ENCODE measurements at regions not wholly inside any gene's neighbourhood (a gene's known extent, or its start where the extent isn't known, plus 50 kb on each side); places are given as distances from the start of the nearest gene placed in this dataset.

- Histone ChIP-seq H3K36me3 (ENCODE audit: low read depth) (no peaks in the 10 kb centered on the region), H3K27ac (no peak overlapping the region), H3F3A (ENCODE audit: insufficient read depth, low read depth) (no peaks in the 10 kb centered on the region), H3K4me1 (replicated peaks; ENCODE audit: insufficient read depth) (no peaks in the 10 kb centered on the region), H3K9me2 (ENCODE audit: insufficient read depth) (no peaks in the 10 kb centered on the region), H2AFZ (no peak overlapping the region), H3K4me3 (no peak overlapping the region), H3K4me2 (no peak overlapping the region), H4K20me1 (ENCODE audit: insufficient read depth) (no peaks in the 10 kb centered on the region), H3K27me3 (ENCODE audit: insufficient read depth, low read depth) (no peaks in the 10 kb centered on the region), H3K79me2 (ENCODE audit: low read depth) (no peaks in the 10 kb centered on the region), H3K9me3 (ENCODE audit: insufficient read depth, low read depth) (no peaks in the 10 kb centered on the region)
- TF ChIP-seq, protein P1, sequence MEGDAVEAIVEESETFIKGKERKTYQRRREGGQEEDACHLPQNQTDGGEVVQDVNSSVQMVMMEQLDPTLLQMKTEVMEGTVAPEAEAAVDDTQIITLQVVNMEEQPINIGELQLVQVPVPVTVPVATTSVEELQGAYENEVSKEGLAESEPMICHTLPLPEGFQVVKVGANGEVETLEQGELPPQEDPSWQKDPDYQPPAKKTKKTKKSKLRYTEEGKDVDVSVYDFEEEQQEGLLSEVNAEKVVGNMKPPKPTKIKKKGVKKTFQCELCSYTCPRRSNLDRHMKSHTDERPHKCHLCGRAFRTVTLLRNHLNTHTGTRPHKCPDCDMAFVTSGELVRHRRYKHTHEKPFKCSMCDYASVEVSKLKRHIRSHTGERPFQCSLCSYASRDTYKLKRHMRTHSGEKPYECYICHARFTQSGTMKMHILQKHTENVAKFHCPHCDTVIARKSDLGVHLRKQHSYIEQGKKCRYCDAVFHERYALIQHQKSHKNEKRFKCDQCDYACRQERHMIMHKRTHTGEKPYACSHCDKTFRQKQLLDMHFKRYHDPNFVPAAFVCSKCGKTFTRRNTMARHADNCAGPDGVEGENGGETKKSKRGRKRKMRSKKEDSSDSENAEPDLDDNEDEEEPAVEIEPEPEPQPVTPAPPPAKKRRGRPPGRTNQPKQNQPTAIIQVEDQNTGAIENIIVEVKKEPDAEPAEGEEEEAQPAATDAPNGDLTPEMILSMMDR (conservative IDR thresholded peaks at IDR 0.05): no peak
- ChIA-PET POLR2A (ENCODE audit: unreplicated experiment) (no interaction called here), CTCF (no interaction called here)
- intact Hi-C loops (cut with micrococcal nuclease; ENCODE audit: unreplicated experiment): no loop called here
- DNase-seq: no peak
- no TSS peak for BruUV-seq (replicated peaks)
Observed at GRCh38 chr18:66316701-66317100, 287.2 kb downstream of the CDH19 start.

DNA sequence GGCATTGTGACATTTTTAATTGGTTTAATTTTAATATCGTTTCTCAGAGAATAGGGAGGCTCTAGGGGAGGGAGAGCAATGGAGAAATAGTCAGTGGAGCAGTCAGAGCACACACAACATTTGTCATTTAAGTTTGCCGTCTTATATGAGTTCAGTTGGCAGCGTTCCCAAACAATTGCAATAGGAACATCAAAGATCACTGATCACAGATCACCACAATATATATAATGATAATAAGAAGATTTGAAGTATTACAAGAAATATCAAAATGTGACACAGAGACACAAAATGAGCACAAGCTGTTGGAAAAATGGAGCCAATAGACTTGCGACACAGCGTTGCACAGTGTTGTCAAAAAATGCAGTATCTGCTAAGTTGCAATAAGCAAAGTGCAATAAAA, 303.7 kb downstream of the CDH19 start:
- no peak overlapping the region for H3K4me2 ChIP-seq
- no peaks in the 10 kb centered on the region for H3K36me3 ChIP-seq (ENCODE audit: low read depth)
- CTCF ChIA-PET: no interaction called here
- H3F3A ChIP-seq (ENCODE audit: insufficient read depth, low read depth): no peaks in the 10 kb centered on the region
- no peaks in the 10 kb centered on the region for H3K27me3 ChIP-seq (ENCODE audit: insufficient read depth, low read depth)
- H3K4me1 ChIP-seq (replicated peaks; ENCODE audit: insufficient read depth): no peaks in the 10 kb centered on the region
- TF ChIP-seq, protein P1 (conservative IDR thresholded peaks at IDR 0.05): no peak
- TF ChIP-seq EZH2 (IDR thresholded peaks at IDR 0.05; ENCODE audit: low read depth): no peak
- no peak overlapping the region for H2AFZ ChIP-seq
- H3K4me3 ChIP-seq: no peak overlapping the region
- H4K20me1 ChIP-seq (ENCODE audit: insufficient read depth): no peaks in the 10 kb centered on the region
- H3K9me3 ChIP-seq (ENCODE audit: insufficient read depth, low read depth): no peaks in the 10 kb centered on the region
- H3K79me2 ChIP-seq (ENCODE audit: low read depth): no peaks in the 10 kb centered on the region
- intact Hi-C loops (cut with micrococcal nuclease; ENCODE audit: unreplicated experiment): no loop called here
- POLR2A ChIA-PET (ENCODE audit: unreplicated experiment): no interaction called here
- no TSS peak for BruUV-seq (replicated peaks)
- no peak overlapping the region for H3K27ac ChIP-seq
- no peak for DNase-seq
- H3K9me2 ChIP-seq (ENCODE audit: insufficient read depth): no peaks in the 10 kb centered on the region

GRCh38 chr18:66280470-66280869, 323.4 kb downstream of the CDH19 start:
- POLR2A ChIA-PET (ENCODE audit: unreplicated experiment): no interaction called here
- Histone ChIP-seq H3K27me3 (ENCODE audit: insufficient read depth, low read depth) (no peaks in the 10 kb centered on the region), H3F3A (ENCODE audit: insufficient read depth, low read depth) (no peaks in the 10 kb centered on the region), H3K27ac (no peak overlapping the region), H3K9me2 (ENCODE audit: insufficient read depth) (no peaks in the 10 kb centered on the region), H4K20me1 (ENCODE audit: insufficient read depth) (no peaks in the 10 kb centered on the region), H2AFZ (no peak overlapping the region), H3K4me3 (no peak overlapping the region), H3K4me2 (no peak overlapping the region), H3K4me1 (replicated peaks; ENCODE audit: insufficient read depth) (no peaks in the 10 kb centered on the region), H3K79me2 (ENCODE audit: low read depth) (no peaks in the 10 kb centered on the region), H3K9me3 (ENCODE audit: insufficient read depth, low read depth) (no peaks in the 10 kb centered on the region), H3K36me3 (ENCODE audit: low read depth) (no peaks in the 10 kb centered on the region)
- TF ChIP-seq, protein P1 (conservative IDR thresholded peaks at IDR 0.05): no peak
- TF ChIP-seq EZH2 (IDR thresholded peaks at IDR 0.05; ENCODE audit: low read depth): no peak
- DNase-seq: no peak
- CTCF ChIA-PET: no interaction called here
- BruUV-seq (replicated peaks): no TSS peak
- intact Hi-C loops (cut with micrococcal nuclease; ENCODE audit: unreplicated experiment): no loop called here

All from PC-9 (cell line).